GM12891 (cell line): ENCODE measurements at regions not wholly inside any gene's neighbourhood (a gene's known extent, or its start where the extent isn't known, plus 50 kb on each side); places are given as distances from the start of the nearest gene placed in this dataset.

ENCODE experiments used
- PAX5 ChIP-seq: IDR thresholded peaks from 2 replicates; pipeline ENCODE4 v1.6.1; 2011; ENCODE audit warnings: low read length, moderate library complexity, mild to moderate bottlenecking; ENCODE audit not compliant: insufficient read depth, severe bottlenecking
- POLR2A ChIP-seq: IDR thresholded peaks from 2 replicates; pipeline ENCODE4 v1.6.1; 2011; ENCODE audit warnings: low read depth, low read length, control low read depth
- POLR2AphosphoS5 ChIP-seq: IDR thresholded peaks from 2 replicates; pipeline ENCODE4 v1.6.1; 2011; ENCODE audit warnings: low read depth, low read length, control low read depth
- POU2F2 ChIP-seq: IDR thresholded peaks from 2 replicates; pipeline ENCODE4 v1.6.1; 2011; ENCODE audit warnings: low read depth, mild to moderate bottlenecking, control low read depth, low read length, moderate library complexity
- SPI1 ChIP-seq: IDR thresholded peaks from 2 replicates; pipeline ENCODE4 v1.6.1; 2011; ENCODE audit warnings: low read depth, low read length, control low read depth
- TAF1 ChIP-seq: IDR thresholded peaks from 2 replicates; pipeline ENCODE4 v1.6.1; 2011; ENCODE audit warnings: low read depth, low read length, control low read depth

DNA sequence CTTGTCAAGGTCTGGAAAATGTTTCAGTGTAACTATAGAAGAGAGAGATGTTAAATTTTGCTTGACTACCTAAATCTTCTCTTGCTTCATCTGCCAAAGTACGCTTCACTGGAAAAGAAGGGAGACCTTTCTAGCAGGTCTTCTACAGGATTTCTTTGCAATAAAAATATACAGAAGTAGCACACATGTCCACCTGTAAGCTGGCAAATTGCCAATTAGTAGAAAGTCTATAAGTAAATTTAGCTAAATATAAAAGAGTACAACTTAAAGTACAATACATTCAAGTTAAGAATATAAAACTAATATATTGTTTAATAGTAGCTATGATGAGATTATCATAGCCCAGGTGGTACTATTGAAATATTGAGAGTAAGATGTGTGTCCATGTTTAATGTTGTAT is 128.5 kb upstream of the EDNRB start:
- no peak for TF ChIP-seq TAF1
- TF ChIP-seq POLR2AphosphoS5 = no peak
- TF ChIP-seq POLR2A = no peak
- no peak for TF ChIP-seq SPI1
- TF ChIP-seq PAX5 = no peak
- TF ChIP-seq POU2F2 = no peak
